ENCODE measurements at regions not wholly inside any gene's neighbourhood (a gene's known extent, or its start where the extent isn't known, plus 50 kb on each side); places are given as distances from the start of the nearest gene placed in this dataset.

DNA sequence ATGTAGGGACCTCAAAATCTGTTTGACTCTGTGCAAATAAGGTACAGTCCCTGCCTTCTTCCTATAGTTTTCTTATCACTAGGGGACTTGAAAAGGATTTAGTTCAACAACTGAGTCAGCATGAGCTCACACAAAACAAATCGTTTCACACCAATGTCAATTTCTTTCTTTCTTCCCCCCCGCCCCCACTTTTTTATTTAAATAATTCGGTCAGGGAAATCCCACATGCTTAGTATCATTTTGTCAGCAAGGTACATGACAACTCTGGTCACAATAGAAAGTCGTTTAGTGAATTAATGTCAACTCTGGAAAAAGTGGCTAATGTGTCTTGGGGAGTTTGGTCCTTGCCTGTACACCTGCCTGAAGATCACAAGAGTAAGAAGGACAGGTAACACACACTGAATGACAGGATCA lies 232.2 kb upstream of the PLEKHG7 start (continued):
- TF ChIP-seq, protein P1, sequence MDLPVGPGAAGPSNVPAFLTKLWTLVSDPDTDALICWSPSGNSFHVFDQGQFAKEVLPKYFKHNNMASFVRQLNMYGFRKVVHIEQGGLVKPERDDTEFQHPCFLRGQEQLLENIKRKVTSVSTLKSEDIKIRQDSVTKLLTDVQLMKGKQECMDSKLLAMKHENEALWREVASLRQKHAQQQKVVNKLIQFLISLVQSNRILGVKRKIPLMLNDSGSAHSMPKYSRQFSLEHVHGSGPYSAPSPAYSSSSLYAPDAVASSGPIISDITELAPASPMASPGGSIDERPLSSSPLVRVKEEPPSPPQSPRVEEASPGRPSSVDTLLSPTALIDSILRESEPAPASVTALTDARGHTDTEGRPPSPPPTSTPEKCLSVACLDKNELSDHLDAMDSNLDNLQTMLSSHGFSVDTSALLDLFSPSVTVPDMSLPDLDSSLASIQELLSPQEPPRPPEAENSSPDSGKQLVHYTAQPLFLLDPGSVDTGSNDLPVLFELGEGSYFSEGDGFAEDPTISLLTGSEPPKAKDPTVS (IDR thresholded peaks at IDR 0.05; ENCODE audit: low read depth, low read length): no peak
- TF ChIP-seq, protein P2, sequence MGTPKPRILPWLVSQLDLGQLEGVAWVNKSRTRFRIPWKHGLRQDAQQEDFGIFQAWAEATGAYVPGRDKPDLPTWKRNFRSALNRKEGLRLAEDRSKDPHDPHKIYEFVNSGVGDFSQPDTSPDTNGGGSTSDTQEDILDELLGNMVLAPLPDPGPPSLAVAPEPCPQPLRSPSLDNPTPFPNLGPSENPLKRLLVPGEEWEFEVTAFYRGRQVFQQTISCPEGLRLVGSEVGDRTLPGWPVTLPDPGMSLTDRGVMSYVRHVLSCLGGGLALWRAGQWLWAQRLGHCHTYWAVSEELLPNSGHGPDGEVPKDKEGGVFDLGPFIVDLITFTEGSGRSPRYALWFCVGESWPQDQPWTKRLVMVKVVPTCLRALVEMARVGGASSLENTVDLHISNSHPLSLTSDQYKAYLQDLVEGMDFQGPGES (IDR thresholded peaks at IDR 0.05): no peak
- TF ChIP-seq POLR2AphosphoS2 (IDR thresholded peaks at IDR 0.05; ENCODE audit: low read depth, low read length): no peak
- peak in 1 of 2 experiments; percentile 36; a peak in 1 of 3 replicates for TF ChIP-seq EGR1 (IDR thresholded peaks at IDR 0.05; ENCODE audit: borderline replicate concordance in 1 of 2, low read depth in 2 of 2, low read length in 2 of 2)
- TF ChIP-seq POU2F2 (IDR thresholded peaks at IDR 0.05; ENCODE audit: borderline replicate concordance, low read depth, low read length): peak; percentile 96
- TF ChIP-seq NBN (IDR thresholded peaks at IDR 0.05): peak; percentile 66
- TF ChIP-seq, protein P3, sequence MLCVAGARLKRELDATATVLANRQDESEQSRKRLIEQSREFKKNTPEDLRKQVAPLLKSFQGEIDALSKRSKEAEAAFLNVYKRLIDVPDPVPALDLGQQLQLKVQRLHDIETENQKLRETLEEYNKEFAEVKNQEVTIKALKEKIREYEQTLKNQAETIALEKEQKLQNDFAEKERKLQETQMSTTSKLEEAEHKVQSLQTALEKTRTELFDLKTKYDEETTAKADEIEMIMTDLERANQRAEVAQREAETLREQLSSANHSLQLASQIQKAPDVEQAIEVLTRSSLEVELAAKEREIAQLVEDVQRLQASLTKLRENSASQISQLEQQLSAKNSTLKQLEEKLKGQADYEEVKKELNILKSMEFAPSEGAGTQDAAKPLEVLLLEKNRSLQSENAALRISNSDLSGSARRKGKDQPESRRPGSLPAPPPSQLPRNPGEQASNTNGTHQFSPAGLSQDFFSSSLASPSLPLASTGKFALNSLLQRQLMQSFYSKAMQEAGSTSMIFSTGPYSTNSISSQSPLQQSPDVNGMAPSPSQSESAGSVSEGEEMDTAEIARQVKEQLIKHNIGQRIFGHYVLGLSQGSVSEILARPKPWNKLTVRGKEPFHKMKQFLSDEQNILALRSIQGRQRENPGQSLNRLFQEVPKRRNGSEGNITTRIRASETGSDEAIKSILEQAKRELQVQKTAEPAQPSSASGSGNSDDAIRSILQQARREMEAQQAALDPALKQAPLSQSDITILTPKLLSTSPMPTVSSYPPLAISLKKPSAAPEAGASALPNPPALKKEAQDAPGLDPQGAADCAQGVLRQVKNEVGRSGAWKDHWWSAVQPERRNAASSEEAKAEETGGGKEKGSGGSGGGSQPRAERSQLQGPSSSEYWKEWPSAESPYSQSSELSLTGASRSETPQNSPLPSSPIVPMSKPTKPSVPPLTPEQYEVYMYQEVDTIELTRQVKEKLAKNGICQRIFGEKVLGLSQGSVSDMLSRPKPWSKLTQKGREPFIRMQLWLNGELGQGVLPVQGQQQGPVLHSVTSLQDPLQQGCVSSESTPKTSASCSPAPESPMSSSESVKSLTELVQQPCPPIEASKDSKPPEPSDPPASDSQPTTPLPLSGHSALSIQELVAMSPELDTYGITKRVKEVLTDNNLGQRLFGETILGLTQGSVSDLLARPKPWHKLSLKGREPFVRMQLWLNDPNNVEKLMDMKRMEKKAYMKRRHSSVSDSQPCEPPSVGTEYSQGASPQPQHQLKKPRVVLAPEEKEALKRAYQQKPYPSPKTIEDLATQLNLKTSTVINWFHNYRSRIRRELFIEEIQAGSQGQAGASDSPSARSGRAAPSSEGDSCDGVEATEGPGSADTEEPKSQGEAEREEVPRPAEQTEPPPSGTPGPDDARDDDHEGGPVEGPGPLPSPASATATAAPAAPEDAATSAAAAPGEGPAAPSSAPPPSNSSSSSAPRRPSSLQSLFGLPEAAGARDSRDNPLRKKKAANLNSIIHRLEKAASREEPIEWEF (IDR thresholded peaks at IDR 0.05; ENCODE audit: insufficient replicate concordance, low read depth, low read length): peak; percentile 72
- TF ChIP-seq ATF7 (IDR thresholded peaks at IDR 0.05; ENCODE audit: low read depth): peak; percentile 98
- TF ChIP-seq MTA3 (IDR thresholded peaks at IDR 0.05; ENCODE audit: borderline replicate concordance, low read length): peak; percentile 58; the same call in 1 of the 2 replicates
- TF ChIP-seq PAX5 (IDR thresholded peaks at IDR 0.05; ENCODE audit: borderline replicate concordance, low read depth, low read length): peak; percentile 42; the same call in 1 of the 2 replicates
- TF ChIP-seq PAX8 (IDR thresholded peaks at IDR 0.05): no peak
- TF ChIP-seq SIN3A (IDR thresholded peaks at IDR 0.05; ENCODE audit: low read depth, low read length): no peak
- peak; percentile 88 for TF ChIP-seq RUNX3 (IDR thresholded peaks at IDR 0.05; ENCODE audit: low read length)
- no peak for TF ChIP-seq TBL1XR1 (IDR thresholded peaks at IDR 0.05; ENCODE audit: low read depth, low read length)
- TF ChIP-seq, protein P4, sequence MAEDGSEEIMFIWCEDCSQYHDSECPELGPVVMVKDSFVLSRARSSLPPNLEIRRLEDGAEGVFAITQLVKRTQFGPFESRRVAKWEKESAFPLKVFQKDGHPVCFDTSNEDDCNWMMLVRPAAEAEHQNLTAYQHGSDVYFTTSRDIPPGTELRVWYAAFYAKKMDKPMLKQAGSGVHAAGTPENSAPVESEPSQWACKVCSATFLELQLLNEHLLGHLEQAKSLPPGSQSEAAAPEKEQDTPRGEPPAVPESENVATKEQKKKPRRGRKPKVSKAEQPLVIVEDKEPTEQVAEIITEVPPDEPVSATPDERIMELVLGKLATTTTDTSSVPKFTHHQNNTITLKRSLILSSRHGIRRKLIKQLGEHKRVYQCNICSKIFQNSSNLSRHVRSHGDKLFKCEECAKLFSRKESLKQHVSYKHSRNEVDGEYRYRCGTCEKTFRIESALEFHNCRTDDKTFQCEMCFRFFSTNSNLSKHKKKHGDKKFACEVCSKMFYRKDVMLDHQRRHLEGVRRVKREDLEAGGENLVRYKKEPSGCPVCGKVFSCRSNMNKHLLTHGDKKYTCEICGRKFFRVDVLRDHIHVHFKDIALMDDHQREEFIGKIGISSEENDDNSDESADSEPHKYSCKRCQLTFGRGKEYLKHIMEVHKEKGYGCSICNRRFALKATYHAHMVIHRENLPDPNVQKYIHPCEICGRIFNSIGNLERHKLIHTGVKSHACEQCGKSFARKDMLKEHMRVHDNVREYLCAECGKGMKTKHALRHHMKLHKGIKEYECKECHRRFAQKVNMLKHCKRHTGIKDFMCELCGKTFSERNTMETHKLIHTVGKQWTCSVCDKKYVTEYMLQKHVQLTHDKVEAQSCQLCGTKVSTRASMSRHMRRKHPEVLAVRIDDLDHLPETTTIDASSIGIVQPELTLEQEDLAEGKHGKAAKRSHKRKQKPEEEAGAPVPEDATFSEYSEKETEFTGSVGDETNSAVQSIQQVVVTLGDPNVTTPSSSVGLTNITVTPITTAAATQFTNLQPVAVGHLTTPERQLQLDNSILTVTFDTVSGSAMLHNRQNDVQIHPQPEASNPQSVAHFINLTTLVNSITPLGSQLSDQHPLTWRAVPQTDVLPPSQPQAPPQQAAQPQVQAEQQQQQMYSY (CRISPR knock-in tag; IDR thresholded peaks at IDR 0.05): no peak
- TF ChIP-seq WRNIP1 (IDR thresholded peaks at IDR 0.05; ENCODE audit: borderline replicate concordance, low read depth, low read length): no peak
- TF ChIP-seq NR2F1 (conservative IDR thresholded peaks at IDR 0.05): peak; percentile 57; the same call in 1 of the 2 replicates

All from GM12878 (cell line).